GM18907 (cell line): ENCODE measurements at regions not wholly inside any gene's neighbourhood (a gene's known extent, or its start where the extent isn't known, plus 50 kb on each side); places are given as distances from the start of the nearest gene placed in this dataset.
"Not testable (repeated sequence)": the region's sequence is repeated elsewhere in the genome, so short reads cannot be mapped to it uniquely, and the experiment has no call there.

Experiments
- ATAC-seq: cut with Tn5 transposase; IDR thresholded peaks from one replicate; pipeline ENCODE4 v1.9.1; 2021; ENCODE audit warnings: mild to moderate bottlenecking, moderate library complexity; ENCODE audit not compliant: unreplicated experiment

DNA sequence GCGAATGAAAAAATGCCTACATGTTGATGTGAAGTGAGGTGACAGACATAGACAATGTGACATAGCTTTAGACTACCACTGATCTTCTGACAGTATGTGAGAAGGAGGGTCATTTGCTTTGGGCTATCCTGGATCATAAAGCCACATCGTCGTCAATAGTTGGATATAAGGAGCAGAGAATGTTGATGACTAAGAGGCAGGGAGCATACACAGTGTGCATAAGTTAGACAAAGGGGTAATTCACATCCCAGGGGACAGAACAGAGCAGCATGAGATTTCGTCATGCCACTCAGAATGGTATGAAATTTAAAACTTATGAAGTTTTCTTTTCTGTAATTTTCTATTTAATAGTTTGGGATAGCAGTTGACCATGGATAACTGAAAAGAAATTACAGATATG lies 403.2 kb downstream of the DSC3 start:
- no peak for ATAC-seq

DNA sequence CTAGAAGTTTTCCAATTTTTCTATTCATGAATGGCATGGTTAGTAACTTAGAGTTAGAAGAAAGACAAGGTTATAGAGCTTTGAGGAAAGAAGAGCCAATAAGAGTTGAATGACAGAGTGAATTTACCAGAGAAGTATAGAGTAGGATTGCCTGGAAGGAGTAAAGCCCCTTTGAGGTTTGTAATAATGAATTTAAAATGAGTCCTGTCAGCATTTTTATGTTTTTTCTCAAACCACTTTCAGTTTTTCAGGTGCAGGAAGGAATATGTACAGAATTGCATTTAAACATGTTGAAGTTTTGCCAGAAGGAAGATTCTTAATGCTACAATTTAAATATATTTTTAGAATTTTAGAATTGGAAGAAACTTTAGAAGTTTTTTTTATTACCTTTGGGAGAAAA lies 408.3 kb downstream of the DSC3 start:
- no peak for ATAC-seq

DNA sequence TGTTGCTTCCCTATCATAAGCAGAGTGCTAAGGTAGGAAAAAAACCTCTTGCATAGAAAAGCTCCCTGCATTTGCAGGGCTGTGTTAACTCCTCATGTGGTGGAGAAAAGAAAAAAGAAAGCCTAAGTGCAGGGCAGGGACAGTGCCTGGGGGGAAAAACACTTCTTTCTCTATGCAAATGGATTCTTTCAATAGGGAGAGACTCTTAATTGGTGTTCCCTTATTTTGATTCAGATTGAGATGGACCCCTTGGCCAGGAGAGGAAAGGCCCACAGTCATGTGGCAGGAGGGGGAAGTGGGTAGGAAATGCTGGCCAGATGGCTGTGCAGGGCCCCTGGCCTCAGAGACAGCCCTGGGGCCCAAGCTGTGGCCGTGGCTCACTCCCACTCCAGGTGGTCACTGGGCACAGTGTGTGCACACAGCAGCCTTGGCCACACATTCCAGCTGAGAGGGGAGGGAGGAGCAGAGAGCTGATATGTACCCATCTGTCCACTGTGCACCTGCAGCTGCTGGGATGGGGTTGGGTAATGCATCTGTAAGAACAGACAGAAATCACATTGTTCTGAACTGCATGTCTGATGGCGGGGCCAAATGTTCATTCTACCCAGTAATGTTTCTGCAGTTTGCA lies 410.4 kb downstream of the DSC3 start:
- ATAC-seq: no peak

DNA sequence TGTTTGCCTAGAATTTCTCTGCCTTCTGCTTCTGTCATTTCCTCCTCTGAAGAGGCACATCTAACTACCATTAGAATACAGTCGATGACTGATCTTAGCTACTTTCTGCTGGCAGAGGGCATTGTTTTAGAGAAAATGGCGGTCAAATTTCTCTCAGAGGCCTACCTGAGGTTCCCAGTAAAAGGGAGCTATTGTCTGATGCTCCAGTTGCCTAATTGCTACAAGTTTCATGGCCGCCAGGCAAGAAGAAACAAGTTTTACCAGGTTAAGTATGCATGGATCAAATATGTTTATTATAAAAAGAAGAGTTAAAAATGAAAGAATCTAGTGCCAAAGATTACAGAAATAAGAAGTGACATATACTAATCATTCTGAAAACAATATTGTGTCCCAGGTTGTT lies 416.6 kb downstream of the DSC3 start:
- no peak for ATAC-seq

DNA sequence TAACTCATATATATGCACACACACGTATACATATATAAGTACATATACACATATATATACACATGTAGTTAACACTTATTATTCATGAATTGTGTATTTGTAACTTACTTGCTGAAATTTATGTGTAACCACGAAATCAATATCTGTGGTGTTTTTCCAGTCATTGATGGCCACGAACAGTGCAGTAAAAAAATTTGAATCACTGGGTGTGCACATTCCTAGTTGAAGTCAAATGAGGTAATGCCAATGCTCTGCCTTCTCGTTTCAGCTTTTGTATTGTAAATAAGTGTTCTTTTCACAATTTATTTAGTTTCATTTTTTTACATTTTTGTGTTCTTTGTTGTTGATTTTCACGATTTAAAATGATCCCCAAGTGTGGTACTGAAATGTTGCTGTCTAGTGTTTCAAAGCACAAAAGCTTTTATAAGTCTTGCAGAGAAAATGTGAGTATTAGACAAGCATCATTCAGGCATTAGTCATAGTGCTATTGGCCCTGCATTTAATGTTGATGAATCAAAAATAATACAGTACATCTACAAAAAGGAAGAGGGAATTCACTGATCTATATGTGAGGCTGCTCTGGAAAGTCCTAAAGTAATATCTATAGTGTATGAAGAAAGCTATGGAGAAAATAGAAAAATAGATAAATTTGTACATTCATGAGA lies 419.0 kb downstream of the DSC3 start:
- ATAC-seq: no peak

DNA sequence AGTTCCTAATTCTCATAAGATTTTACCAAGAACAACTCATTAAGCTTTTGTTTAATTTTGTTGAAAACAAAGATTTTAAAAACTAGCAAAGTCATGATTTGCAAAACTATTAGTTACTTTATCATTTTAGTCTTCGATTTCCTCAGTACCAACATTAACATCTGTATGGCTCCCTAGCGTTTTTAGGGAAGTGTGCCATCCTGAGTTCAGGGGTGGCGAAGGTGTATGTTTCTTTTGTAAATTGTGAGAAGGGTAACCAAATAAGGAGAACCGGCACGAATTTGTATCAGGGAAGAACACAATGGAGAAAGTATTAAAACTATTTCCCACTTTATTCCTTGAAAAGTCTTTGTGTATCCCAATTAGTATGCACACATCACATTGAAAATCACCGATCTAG lies 419.9 kb downstream of the DSC3 start:
- no peak for ATAC-seq

DNA sequence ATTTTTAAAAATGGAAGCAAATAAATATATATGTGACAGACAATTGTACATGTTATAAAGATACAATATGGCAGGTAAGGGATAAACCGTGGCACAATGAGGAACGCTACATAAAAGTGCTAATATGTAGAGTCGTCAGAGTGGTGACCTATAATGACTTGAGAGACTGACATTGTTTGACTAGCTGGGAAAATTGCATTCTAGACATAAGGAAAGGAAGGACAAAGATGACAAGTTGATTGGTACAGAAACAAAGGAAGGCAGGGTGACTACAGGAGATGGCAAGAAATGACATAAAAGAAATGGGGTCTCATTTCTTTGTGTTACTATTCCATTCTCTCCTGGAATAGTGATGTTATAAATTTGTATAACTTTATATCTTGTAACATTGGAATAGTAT lies 420.4 kb downstream of the DSC3 start:
- ATAC-seq: no peak

DNA sequence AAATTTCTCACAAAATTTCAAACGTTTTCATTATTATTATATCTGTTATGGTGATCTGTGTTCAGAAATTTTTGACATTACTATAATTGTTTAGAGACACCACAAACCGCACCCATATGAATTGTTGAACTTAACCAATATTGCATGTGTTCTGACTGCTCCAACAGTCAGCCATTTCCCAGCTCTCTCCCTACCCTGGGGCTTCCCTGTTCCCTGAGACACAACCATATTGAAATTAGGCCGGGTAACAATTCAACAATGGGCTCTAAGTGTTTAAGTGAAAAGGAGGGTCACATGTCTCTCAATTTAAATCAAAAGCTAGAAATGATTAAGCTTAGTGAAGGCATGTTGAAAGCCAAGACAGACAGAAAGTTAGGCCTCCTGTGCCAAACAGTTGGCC lies 424.0 kb downstream of the DSC3 start:
- ATAC-seq: no peak

DNA sequence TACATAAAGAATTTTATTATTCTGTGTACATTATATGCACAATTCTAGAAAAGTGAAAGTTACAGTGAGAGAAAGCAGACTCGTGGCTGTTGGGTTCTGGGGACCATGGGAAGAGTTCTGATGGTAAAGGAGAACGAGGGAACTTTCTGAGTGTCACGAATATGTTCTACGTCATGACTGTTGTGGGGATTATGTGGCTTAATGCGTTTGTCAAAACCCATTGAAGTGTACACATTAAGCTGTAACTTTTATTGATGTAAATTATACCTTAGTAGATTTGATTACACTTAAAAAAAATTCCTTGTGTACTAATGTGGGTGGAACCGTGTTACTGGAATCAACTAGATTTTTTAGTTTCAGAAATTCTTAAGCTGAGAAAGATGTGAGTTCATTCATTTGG lies 426.1 kb downstream of the DSC3 start:
- no peak for ATAC-seq

DNA sequence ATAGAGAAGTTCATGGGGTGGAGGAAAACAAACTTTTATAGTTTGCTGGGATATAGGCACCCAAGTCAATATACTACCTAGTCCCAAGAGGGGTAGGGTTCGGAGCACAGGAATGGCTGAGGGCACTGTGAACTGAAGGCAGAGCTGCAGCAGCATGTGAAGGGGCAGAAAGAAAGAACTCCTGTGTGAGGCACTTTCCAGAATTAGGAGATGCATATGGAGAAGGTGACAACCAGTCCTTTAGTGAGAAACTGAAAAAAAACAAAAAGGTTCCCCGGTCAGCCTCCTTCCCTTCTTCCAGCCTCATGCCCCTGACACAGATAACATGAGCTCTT lies 429.1 kb downstream of the DSC3 start:
- no peak for ATAC-seq

DNA sequence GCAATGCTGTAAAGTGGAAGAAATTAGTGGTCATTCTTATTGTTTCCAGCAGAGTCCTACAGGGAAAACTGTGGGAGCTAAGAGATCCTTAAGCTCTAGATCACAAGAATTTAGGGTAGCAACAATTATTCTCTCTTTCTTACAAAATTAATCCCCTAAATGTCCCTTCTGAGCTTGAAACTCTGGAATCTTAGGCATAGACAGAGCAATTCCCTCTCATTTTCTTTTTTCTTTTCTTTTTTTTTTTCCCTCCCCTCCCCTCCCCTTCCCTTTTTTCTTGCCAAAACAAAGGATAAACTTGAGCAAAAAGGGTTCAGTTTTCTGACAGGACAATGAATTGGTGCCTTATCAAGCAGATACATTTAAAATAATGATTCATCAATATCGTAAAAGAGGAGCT lies 441.0 kb downstream of the DSC3 start:
- no peak for ATAC-seq

DNA sequence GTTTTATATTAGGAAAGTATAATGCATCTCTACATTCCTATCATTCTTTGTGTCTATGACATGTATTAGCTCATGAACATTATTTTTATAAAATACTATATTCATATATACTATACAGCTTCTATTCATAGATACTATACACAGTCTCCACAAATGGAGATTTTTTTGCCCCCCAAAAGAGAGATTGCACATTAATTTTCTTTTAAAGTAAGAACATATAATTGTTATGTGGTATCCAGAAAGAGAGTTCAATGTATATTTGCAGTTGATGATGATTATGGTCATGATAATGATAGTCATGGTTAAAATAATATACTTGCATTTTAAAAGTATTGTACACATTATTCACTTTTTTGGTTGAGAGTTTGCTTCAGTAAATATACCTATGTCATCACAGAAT lies 445.3 kb downstream of the DSC3 start:
- no peak for ATAC-seq

DNA sequence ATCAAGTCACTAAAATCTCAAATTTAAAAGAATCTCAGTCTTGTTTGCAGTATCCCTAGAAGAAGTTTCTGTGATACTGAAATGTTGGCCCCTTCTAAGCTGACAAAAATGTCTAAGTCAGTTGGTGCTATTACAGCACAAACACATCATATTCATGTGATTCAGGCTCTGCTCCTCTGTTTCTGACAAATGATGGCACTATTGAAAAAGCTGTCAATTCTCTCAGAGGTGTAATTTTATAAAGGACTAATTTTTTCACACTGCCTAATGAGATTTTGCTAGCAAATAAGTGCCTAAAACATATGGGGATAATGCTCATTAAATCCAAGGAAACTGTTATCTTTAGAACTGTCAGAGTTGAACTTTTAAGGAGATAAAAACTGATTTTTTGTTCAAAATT lies 445.9 kb downstream of the DSC3 start:
- ATAC-seq: no peak

DNA sequence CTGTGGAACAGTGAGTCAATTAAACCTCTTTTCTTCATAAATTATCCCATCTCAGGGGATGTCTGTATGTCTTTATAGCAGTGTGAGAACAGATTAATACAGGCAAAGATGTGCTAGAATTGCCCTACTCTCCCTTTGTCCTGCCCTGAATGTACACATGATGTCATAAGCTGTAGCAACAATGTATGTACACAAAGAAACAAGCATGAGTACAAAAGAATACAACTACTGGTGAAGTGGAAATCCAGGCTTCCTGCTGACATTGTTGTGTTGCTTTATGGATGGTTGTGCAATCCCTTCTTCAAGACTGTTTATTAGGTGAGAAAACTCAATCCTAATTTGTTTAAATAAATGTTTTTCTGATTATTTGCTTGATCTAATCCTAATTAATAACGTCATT lies 446.6 kb downstream of the DSC3 start:
- ATAC-seq: no peak

DNA sequence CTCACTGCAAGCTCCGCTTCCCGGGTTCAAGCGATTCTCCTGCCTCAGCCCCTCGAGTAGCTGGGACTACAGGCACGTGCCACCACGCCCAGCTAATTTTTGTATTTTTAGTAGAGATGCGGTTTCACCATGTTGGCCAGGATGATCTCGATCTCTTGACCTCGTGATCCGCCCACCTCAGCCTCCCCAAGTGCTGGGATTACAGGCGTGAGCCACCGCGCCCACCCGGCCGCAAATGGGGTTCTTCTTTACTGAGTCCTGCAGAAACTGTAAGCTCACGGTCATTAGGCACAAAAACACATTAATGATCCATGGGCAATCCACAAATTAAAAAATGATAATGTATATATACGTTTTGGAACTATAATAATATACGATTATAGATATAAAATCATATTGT lies 447.6 kb downstream of the DSC3 start:
- ATAC-seq: not testable (repeated sequence)

DNA sequence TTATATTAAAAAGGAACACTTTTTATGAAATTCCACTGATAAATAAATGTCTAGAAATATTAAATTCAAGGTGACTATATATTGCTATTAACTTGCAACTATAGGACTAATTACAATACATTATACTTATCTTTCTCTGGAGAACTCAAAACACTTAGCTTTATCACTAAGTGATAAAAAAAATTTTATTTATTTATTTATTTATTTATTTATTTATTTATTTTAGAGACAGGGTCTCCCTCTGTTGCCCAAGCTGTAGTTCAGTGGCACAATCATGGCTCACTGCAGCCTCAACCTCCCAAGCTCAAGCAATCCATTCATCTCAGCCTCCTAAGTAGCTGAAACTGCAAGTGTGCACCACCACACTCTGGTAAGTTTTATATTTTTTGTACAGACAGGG lies 451.1 kb downstream of the DSC3 start:
- ATAC-seq: no peak

DNA sequence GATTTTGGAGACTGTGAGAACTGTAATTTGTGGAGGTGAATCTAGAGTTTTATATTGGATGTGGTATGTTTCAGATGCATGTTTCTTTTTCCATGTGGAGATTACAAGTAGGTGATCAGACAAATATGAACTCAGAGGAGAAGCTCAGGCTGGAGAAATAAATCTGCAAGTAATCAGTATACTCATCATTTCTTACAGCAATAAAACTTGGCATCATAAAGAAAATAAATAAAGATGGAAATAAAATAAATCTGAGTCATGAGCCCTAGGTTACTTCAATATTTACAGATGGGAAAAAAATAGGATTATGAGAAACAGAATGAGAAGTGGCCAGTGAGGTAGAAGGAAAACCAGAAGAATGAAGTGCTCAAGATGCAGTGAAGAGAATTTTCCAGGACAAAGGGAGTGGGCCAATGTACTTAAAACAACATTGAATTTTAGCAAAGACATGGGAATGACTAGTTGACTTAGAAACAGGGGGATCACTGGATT lies 453.8 kb downstream of the DSC3 start:
- no peak for ATAC-seq

DNA sequence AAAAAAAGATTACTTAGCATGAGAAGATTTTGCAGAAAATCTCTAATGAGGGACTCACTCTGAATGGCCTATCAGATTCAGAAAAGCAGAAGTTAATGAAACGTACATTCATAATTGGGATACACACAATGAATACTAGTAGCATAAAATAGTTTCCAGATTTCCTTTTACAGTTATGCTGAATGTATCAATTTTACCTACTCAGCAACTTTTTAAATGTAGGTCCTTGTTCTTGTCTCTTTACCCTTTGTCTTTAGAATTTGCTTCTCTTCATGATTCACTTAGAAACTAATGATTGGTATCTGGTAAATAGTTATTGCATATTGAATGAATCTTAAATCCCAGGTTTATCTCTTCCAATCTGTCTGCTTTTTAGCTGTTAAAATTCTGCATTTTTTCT lies 458.8 kb downstream of the DSC3 start:
- no peak for ATAC-seq

DNA sequence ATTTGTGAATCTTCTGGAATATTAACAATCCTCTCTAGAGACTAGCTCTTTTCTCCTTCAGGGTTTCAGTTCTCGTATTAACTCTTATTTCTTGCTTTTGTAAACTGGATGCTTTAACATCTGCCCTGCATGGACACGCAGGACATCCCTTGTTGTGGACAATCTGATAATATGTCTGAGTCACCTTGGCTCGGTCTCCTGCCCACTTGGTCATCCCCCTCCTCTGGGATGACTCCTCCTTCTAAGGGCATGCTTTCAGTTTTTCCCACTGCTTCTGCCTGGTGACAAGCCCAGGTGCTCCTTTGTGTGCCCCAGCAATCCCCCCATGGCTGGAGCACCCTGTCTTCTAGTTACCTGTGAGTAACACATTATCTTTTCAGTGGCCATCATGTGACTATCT lies 460.5 kb downstream of the DSC3 start:
- ATAC-seq: no peak

DNA sequence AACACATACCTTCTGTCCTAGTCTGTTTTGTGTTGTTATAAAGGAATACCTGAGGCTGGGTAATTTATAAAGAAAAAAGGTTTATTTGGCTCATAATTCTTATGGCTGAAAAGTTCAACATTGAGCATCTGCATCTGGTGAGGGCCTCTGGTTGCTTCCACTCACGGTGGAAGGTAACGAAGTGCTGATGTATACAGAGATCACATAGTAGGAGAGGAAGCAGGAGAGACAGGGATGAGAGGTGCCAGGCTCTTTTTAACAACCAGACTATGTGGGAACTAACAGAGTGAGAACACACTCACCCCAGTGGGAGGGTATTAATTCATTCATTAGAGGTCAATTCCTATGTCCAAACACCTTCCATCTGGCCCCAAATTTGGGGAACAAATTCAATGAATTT lies 463.8 kb downstream of the DSC3 start:
- ATAC-seq: no peak

DNA sequence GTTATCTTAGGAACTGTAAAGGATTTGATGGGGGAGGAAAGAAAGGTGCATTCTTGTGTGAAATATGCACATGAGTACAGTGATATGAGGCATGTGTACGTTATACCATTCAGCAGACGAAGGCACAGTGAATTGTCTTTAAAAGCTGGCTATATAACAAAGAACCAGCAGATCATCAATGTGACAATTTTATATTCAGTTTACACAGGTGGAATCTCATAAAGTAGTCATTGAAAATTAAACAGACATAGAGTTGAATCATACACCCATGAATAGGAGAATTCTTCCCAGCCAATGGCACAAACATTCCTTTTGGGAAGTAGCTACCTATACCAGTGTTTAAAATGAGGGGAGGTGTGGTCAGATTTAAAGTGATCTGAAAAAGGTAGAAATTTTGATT lies 470.3 kb downstream of the DSC3 start:
- no peak for ATAC-seq

DNA sequence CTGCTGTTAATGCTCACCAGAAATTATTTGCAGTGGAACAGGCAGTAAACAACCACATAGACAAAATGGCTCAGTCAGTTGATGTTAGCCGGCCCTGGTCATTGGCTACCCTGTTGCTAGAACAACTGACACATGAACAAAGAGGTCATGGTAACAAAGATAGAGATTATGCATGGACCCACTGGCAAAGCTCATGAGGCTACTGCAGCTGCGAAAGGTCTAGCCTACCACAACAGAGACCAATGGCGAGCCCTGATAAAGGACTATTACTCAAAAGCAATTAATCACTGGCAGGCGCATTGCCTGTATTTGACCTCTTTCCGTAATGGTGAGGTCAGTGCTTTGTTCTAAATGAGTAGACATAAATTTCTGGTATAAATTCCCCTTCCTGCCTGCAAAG lies 474.2 kb downstream of the DSC3 start:
- ATAC-seq: no peak

DNA sequence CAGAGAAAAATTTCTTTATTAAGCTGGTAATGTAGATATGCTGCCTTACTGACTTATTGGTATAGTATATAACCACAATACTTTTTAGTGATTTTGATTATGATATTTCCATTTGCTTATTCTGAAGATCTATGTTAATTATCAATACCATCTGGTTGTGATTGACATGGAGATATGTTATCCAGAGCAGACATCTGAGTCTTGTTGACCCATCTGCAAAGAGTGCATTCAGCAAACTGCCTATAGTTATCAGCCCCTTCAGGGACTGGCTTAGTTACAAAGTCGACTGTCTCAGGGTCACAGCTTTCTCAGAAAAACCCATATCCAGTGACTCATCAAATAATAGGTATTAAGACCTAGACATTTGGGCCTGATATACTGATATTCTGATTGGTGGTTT lies 475.7 kb downstream of the DSC3 start:
- no peak for ATAC-seq
